H9 (cell line): ENCODE measurements at regions not wholly inside any gene's neighbourhood (a gene's known extent, or its start where the extent isn't known, plus 50 kb on each side); places are given as distances from the start of the nearest gene placed in this dataset.

Source experiments
- DNase-seq: peaks from one replicate; pipeline ENCODE4 v3.0.0-alpha.2; 2017
- H2AFZ ChIP-seq: one replicate; pipeline ENCODE4 v1.6.1; 2013; ENCODE audit warnings: mild to moderate bottlenecking, low read length, control low read depth, moderate library complexity
- H2AK5ac ChIP-seq: 2 replicates; pipeline ENCODE4 v1.6.1; 2013; ENCODE audit warnings: low read length, control low read depth, mixed read lengths; ENCODE audit not compliant: insufficient read length
- H2BK120ac ChIP-seq: one replicate; pipeline ENCODE4 v1.6.1; 2013; ENCODE audit warnings: low read depth, mild to moderate bottlenecking, low read length, control low read depth, inconsistent platforms; ENCODE audit not compliant: poor library complexity, severe bottlenecking
- H2BK12ac ChIP-seq: 2 replicates; pipeline ENCODE4 v1.6.1; 2013; ENCODE audit warnings: low read length, control low read depth, mixed read lengths, low read depth; ENCODE audit not compliant: insufficient read length
- H2BK15ac ChIP-seq: 2 replicates; pipeline ENCODE4 v1.6.1; 2013; ENCODE audit warnings: low read depth, low read length, control low read depth
- H2BK20ac ChIP-seq: one replicate; pipeline ENCODE4 v1.6.1; 2013; ENCODE audit warnings: low read depth, mild to moderate bottlenecking, low read length, control low read depth, inconsistent platforms; ENCODE audit not compliant: poor library complexity, severe bottlenecking
- H2BK5ac ChIP-seq: 2 replicates; pipeline ENCODE4 v1.6.1; 2013; ENCODE audit warnings: low read length, control low read depth, mixed read lengths; ENCODE audit not compliant: insufficient read length
- H3K14ac ChIP-seq: 2 replicates; pipeline ENCODE4 v1.6.1; 2013; ENCODE audit warnings: low read length, control low read depth; ENCODE audit not compliant: insufficient read depth
- H3K18ac ChIP-seq: 2 replicates; pipeline ENCODE4 v1.6.1; 2013; ENCODE audit warnings: low read depth, mild to moderate bottlenecking, mixed read lengths, low read length, control low read depth; ENCODE audit not compliant: insufficient read length
- H3K23ac ChIP-seq: 2 replicates; pipeline ENCODE4 v1.6.1; 2013; ENCODE audit warnings: low read length, control low read depth, mixed read lengths, low read depth; ENCODE audit not compliant: insufficient read length
- H3K23me2 ChIP-seq: 2 replicates; pipeline ENCODE4 v1.6.1; 2013; ENCODE audit warnings: low read depth, mild to moderate bottlenecking, mixed read lengths, low read length, control low read depth; ENCODE audit not compliant: insufficient read length, poor library complexity, severe bottlenecking
- H3K27ac ChIP-seq: 2 replicates; pipeline ENCODE4 v1.5.1; 2013; ENCODE audit warnings: low read length, control low read depth, mixed read lengths, low read depth; ENCODE audit not compliant: insufficient read length
- H3K27me3 ChIP-seq: 2 replicates; pipeline ENCODE4 v1.6.1; 2013; ENCODE audit warnings: low read length, control low read depth, inconsistent platforms; ENCODE audit not compliant: insufficient read depth
- H3K4ac ChIP-seq: 2 replicates; pipeline ENCODE4 v1.6.1; 2013; ENCODE audit warnings: low read depth, mild to moderate bottlenecking, control low read depth, inconsistent platforms, low read length, moderate library complexity
- H3K4me1 ChIP-seq: 2 replicates; pipeline ENCODE4 v1.6.1; 2013; ENCODE audit warnings: low read length, control low read depth, inconsistent platforms; ENCODE audit not compliant: insufficient read depth
- H3K4me2 ChIP-seq: 2 replicates; pipeline ENCODE4 v1.6.1; 2013; ENCODE audit warnings: low read length, control low read depth, mixed read lengths; ENCODE audit not compliant: insufficient read length, insufficient read depth
- H3K56ac ChIP-seq: 2 replicates; pipeline ENCODE4 v1.6.1; 2013; ENCODE audit warnings: low read depth, mild to moderate bottlenecking, mixed read lengths, low read length, control low read depth; ENCODE audit not compliant: insufficient read length
- H3K79me1 ChIP-seq: 2 replicates; pipeline ENCODE4 v1.6.1; 2013; ENCODE audit warnings: low read depth, mild to moderate bottlenecking, moderate library complexity, low read length, control low read depth, inconsistent platforms; ENCODE audit not compliant: insufficient read depth, poor library complexity, severe bottlenecking
- H3K79me2 ChIP-seq: 2 replicates; pipeline ENCODE4 v1.6.1; 2013; ENCODE audit warnings: low read length, control low read depth, inconsistent platforms; ENCODE audit not compliant: insufficient read depth
- H3K9ac ChIP-seq: 2 replicates; pipeline ENCODE4 v1.6.1; 2013; ENCODE audit warnings: low read length, control low read depth, mixed read lengths; ENCODE audit not compliant: insufficient read length; ENCODE audit errors: extremely low read depth
- H3K9me3 ChIP-seq: one replicate; pipeline ENCODE4 v1.6.1; 2013; ENCODE audit warnings: low read depth, low read length, inconsistent platforms; ENCODE audit not compliant: control insufficient read depth
- H3T11ph ChIP-seq: one replicate; pipeline ENCODE4 v1.6.1; 2013; ENCODE audit warnings: mild to moderate bottlenecking, low read length, control low read depth, inconsistent platforms
- H4K20me1 ChIP-seq: one replicate; pipeline ENCODE4 v1.6.1; 2013; ENCODE audit not compliant: control insufficient read depth, insufficient read length, insufficient read depth
- H4K5ac ChIP-seq: 2 replicates; pipeline ENCODE4 v1.6.1; 2013; ENCODE audit warnings: low read depth, mild to moderate bottlenecking, mixed read lengths, low read length, control low read depth; ENCODE audit not compliant: insufficient read length
- H4K8ac ChIP-seq: replicated peaks from 2 replicates; pipeline ENCODE4 v1.6.1; 2013; ENCODE audit warnings: low read length, control low read depth, mixed read lengths, low read depth; ENCODE audit not compliant: insufficient read length
- H4K91ac ChIP-seq: 2 replicates; pipeline ENCODE4 v1.6.1; 2013; ENCODE audit warnings: low read depth, mild to moderate bottlenecking, moderate library complexity, mixed read lengths, low read length, control low read depth; ENCODE audit not compliant: insufficient read length
- H3K27ac Mint-ChIP-seq, 3 experiments: 2 replicates in 2 of 3; 3 replicates in 1 of 3; pipeline ENCODE4 v1.8.0; 2020 to 2021; ENCODE audit warnings: mixed read lengths in 3 of 3, mild to moderate bottlenecking in 1 of 3, moderate library complexity in 1 of 3
- H3K27me3 Mint-ChIP-seq: 2 replicates; pipeline ENCODE4 v1.8.0; 2021; ENCODE audit warnings: low read depth, mild to moderate bottlenecking, moderate library complexity, mixed read lengths
- H3K36me3 Mint-ChIP-seq, 3 experiments: 2 replicates in 2 of 3; 3 replicates in 1 of 3; pipeline ENCODE4 v1.8.0; 2020 to 2021; ENCODE audit warnings: low read depth in 3 of 3, mixed read lengths in 3 of 3; ENCODE audit not compliant: insufficient read depth in 1 of 3
- H3K4me1 Mint-ChIP-seq, 2 experiments: 2 replicates each; pipeline ENCODE4 v1.8.0; 2020; ENCODE audit warnings: mixed read lengths in 2 of 2
- H3K4me3 Mint-ChIP-seq, 2 experiments: 2 replicates in 1 of 2; 3 replicates in 1 of 2; pipeline ENCODE4 v1.8.0; 2020 to 2021; ENCODE audit warnings: mild to moderate bottlenecking in 2 of 2, mixed read lengths in 2 of 2, moderate library complexity in 1 of 2
- H3K9me3 Mint-ChIP-seq, 2 experiments: 2 replicates in 1 of 2; 3 replicates in 1 of 2; pipeline ENCODE4 v1.8.0; 2020; ENCODE audit warnings: mild to moderate bottlenecking in 2 of 2, mixed read lengths in 2 of 2, moderate library complexity in 1 of 2
- WGBS: extraction: QIAGEN DNeasy Blood & Tissue Kit; methylation state at CpG from one replicate; pipeline ENCODE4 v1.1.7; 2013; ENCODE audit warnings: missing lambda C conversion rate, low lambda C conversion rate, mixed read lengths; ENCODE audit not compliant: insufficient read length; ENCODE audit errors: extremely low coverage; 5-methylcytosine and 5-hydroxymethylcytosine counted together
- TF ChIP-seq, protein P1 (sequence below): fragments of 200-600 bp; sonication (generic); conservative IDR thresholded peaks from 3 replicates; pipeline ENCODE4 v1.8.0; 2021; ENCODE audit warnings: antibody characterized with exemption, mild to moderate bottlenecking

DNA sequence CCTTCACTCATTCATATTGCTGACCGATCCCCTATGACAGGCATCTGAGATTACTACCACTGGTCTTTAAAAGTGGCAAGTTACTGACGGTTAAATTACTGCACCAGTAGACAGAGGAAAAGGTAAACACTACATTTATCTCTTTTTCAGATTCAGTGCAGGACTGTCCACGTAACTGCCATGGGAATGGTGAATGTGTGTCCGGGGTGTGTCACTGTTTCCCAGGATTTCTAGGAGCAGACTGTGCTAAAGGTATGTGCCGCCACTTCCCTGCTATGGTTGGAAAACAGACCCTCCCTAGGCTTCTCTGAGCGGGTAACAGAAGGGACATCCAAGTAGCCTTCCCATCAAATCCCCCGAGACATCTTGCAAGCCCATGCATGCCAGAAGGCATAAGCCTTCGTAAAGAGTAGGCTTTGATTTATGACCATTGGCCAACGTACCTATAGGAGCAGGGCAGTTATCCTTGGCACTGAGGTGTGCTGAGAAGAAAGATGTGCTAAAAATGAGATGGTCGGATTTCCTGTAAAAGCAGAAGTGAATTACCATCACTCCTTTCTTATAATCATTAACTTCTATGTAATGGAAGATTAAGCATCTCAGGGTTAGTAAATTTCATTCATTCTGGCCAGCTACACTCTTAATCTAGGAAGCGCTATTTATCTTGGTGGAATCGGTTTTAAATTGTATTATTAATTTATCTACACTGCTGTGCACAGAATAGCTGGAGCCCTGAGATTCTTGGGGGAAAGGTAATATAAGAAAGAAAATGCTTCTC lies 193.4 kb upstream of the WWC1 start:
- Histone ChIP-seq H2AK5ac (no peak overlapping the region), H3K4me1 (no peaks in the 10 kb centered on the region), H2BK5ac (no peak overlapping the region), H3K4me2 (no peak overlapping the region), H2BK15ac (no peak overlapping the region), H4K8ac (no peak overlapping the region), H3T11ph (no peak overlapping the region), H3K27me3 (no peaks in the 10 kb centered on the region), H3K4ac (no peak overlapping the region), H3K23me2 (no peaks in the 10 kb centered on the region), H2AFZ (no peak overlapping the region), H2BK12ac (no peak overlapping the region), H3K23ac (no peak overlapping the region), H3K18ac (no peak overlapping the region), H3K14ac (no peak overlapping the region), H4K20me1 (no peaks in the 10 kb centered on the region), H3K79me2 (no peaks in the 10 kb centered on the region), H4K91ac (no peak overlapping the region), H3K79me1 (no peaks in the 10 kb centered on the region), H3K27ac (no peak overlapping the region), H4K5ac (no peak overlapping the region), H3K9me3 (no peaks in the 10 kb centered on the region), H2BK120ac (no peak overlapping the region), H2BK20ac (no peak overlapping the region), H3K9ac (no peak overlapping the region), H3K56ac (no peak overlapping the region)
- H3K9me3 Mint-ChIP-seq = no peaks in the 10 kb centered on the region
- TF ChIP-seq, protein P1, sequence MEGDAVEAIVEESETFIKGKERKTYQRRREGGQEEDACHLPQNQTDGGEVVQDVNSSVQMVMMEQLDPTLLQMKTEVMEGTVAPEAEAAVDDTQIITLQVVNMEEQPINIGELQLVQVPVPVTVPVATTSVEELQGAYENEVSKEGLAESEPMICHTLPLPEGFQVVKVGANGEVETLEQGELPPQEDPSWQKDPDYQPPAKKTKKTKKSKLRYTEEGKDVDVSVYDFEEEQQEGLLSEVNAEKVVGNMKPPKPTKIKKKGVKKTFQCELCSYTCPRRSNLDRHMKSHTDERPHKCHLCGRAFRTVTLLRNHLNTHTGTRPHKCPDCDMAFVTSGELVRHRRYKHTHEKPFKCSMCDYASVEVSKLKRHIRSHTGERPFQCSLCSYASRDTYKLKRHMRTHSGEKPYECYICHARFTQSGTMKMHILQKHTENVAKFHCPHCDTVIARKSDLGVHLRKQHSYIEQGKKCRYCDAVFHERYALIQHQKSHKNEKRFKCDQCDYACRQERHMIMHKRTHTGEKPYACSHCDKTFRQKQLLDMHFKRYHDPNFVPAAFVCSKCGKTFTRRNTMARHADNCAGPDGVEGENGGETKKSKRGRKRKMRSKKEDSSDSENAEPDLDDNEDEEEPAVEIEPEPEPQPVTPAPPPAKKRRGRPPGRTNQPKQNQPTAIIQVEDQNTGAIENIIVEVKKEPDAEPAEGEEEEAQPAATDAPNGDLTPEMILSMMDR = no peak
- no peaks in the 10 kb centered on the region; the same call in 1 of the 2 replicates for H3K27me3 Mint-ChIP-seq
- H3K4me1 Mint-ChIP-seq = no peaks in the 10 kb centered on the region
- H3K27ac Mint-ChIP-seq = no peak overlapping the region; a peak in 2 of 7 replicates
- no CpG with 5 or more reads among the region's 12 CpGs for WGBS
- DNase-seq = no peak
- no peaks in the 10 kb centered on the region for H3K36me3 Mint-ChIP-seq
- H3K4me3 Mint-ChIP-seq = no peak overlapping the region
